ENCODE measurements at regions not wholly inside any gene's neighbourhood (a gene's known extent, or its start where the extent isn't known, plus 50 kb on each side); places are given as distances from the start of the nearest gene placed in this dataset.

DNA sequence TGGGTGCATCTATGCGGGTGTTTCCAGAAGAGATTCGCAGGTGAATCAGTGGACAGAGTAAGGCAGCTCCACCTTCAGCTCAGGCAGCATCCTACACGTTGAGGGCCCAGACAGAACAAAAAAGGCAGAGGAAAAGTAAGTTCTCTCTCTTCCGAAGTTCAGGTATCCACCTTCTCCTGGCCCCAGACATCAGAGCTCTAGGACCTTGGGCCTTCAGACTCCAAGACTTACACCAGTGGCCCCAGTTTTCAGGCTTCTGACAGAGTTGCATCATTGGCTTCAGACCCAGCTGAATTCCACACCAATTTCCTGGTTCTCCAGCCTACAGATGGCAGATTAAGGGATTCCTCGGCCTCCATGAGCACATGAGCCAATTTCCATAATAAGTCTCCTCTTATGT is 102.2 kb upstream of the GPR26 start:
- TF ChIP-seq POLR2AphosphoS5 (IDR thresholded peaks at IDR 0.05; ENCODE audit: insufficient read depth, low read depth, low read length) (no peak), MYC (IDR thresholded peaks at IDR 0.05; ENCODE audit: low read depth, low read length) (no peak), FOS (IDR thresholded peaks at IDR 0.05; ENCODE audit: borderline replicate concordance, insufficient read depth, low read length) (no peak)
- Histone ChIP-seq H3K4me2 (ENCODE audit: insufficient read depth, low read length) (no peak overlapping the region), H3K4me3 (replicated peaks in 1 of 3; ENCODE audit: insufficient read depth in 1 of 3, low read depth in 1 of 3, low read length in 3 of 3) (no peak overlapping the region), H3K27me3 (ENCODE audit: control insufficient read depth in 2 of 2, insufficient read depth in 2 of 2, low read length in 2 of 2) (no peaks in the 10 kb centered on the region), H3K79me2 (ENCODE audit: control insufficient read depth, insufficient read depth, low read length) (no peaks in the 10 kb centered on the region), H3K4me1 (ENCODE audit: control insufficient read depth, extremely low read depth, insufficient read depth, low read length) (no peaks in the 10 kb centered on the region), H4K20me1 (replicated peaks; ENCODE audit: control insufficient read depth, extremely low read depth, insufficient read depth, low read length) (no peaks in the 10 kb centered on the region), H3K9ac (replicated peaks; ENCODE audit: extremely low read depth, insufficient read depth, low read length) (no peak overlapping the region), H2AFZ (ENCODE audit: low read depth, low read length) (no peak overlapping the region), H3K9me3 (replicated peaks; ENCODE audit: control insufficient read depth, insufficient read depth, low read length) (no peaks in the 10 kb centered on the region), H3K36me3 (ENCODE audit: control insufficient read depth in 2 of 2, extremely low read depth in 1 of 2, insufficient read depth in 2 of 2, low read length in 2 of 2) (no peaks in the 10 kb centered on the region), H3K9me1 (replicated peaks; ENCODE audit: control insufficient read depth, extremely low read depth, insufficient read depth, low read length) (no peaks in the 10 kb centered on the region), H3K27ac (ENCODE audit: insufficient read depth, low read depth, low read length) (no peak overlapping the region)
- intact Hi-C loops (cut with micrococcal nuclease): no loop called here
- DNase-seq (ENCODE audit: low read depth, low spot score): no peak
- FAIRE-seq: no peak
- BruUV-seq (replicated peaks): no TSS peak
- POLR2A ChIA-PET: no interaction called here
- dilution Hi-C loops (cut with MboI; ENCODE audit: extremely low pct_ligation_motif_present, low sequenced_read_pairs): no loop called here
- CTCF ChIA-PET: interaction anchor here (1.4 kb wide), 1 partner anchor 9 kb away, joined by 4 read pairs; no protein-coding TSS in a partner anchor

- Histone ChIP-seq H3K9me1 (replicated peaks; ENCODE audit: control insufficient read depth, extremely low read depth, insufficient read depth, low read length) (no peaks in the 10 kb centered on the region), H3K27me3 (ENCODE audit: control insufficient read depth in 2 of 2, insufficient read depth in 2 of 2, low read length in 2 of 2) (no peaks in the 10 kb centered on the region), H4K20me1 (replicated peaks; ENCODE audit: control insufficient read depth, extremely low read depth, insufficient read depth, low read length) (no peaks in the 10 kb centered on the region), H3K9ac (replicated peaks; ENCODE audit: extremely low read depth, insufficient read depth, low read length) (no peak overlapping the region), H3K79me2 (ENCODE audit: control insufficient read depth, insufficient read depth, low read length) (no peaks in the 10 kb centered on the region), H3K4me2 (ENCODE audit: insufficient read depth, low read length) (no peak overlapping the region), H3K4me1 (ENCODE audit: control insufficient read depth, extremely low read depth, insufficient read depth, low read length) (no peaks in the 10 kb centered on the region), H3K9me3 (replicated peaks; ENCODE audit: control insufficient read depth, insufficient read depth, low read length) (no peaks in the 10 kb centered on the region), H3K27ac (ENCODE audit: insufficient read depth, low read depth, low read length) (no peak overlapping the region), H3K36me3 (ENCODE audit: control insufficient read depth in 2 of 2, extremely low read depth in 1 of 2, insufficient read depth in 2 of 2, low read length in 2 of 2) (no peaks in the 10 kb centered on the region), H3K4me3 (replicated peaks in 1 of 3; ENCODE audit: insufficient read depth in 1 of 3, low read depth in 1 of 3, low read length in 3 of 3) (no peak overlapping the region), H2AFZ (ENCODE audit: low read depth, low read length) (no peak overlapping the region)
- CTCF ChIA-PET: interaction anchor here (1.7 kb wide), 1 partner anchor 522 kb away, joined by 4 read pairs; no protein-coding TSS in a partner anchor
- TF ChIP-seq POLR2AphosphoS5 (IDR thresholded peaks at IDR 0.05; ENCODE audit: insufficient read depth, low read depth, low read length) (no peak), EZH2 (IDR thresholded peaks at IDR 0.05; ENCODE audit: borderline replicate concordance, low read depth, low read length, severe bottlenecking) (no peak), JUN (IDR thresholded peaks at IDR 0.05; ENCODE audit: borderline replicate concordance, insufficient read depth, insufficient read length, low read depth) (no peak), MYC (IDR thresholded peaks at IDR 0.05; ENCODE audit: low read depth, low read length) (no peak), MAX (IDR thresholded peaks at IDR 0.05; ENCODE audit: insufficient read depth, insufficient read length) (no peak), POLR2A (IDR thresholded peaks at IDR 0.05; ENCODE audit: low read depth, low read length) (no peak), FOS (IDR thresholded peaks at IDR 0.05; ENCODE audit: borderline replicate concordance, insufficient read depth, low read length) (no peak), GATA2 (IDR thresholded peaks at IDR 0.05; ENCODE audit: insufficient read depth, insufficient read length, low read depth, low read length) (no peak)
- TF ChIP-seq, protein P1, sequence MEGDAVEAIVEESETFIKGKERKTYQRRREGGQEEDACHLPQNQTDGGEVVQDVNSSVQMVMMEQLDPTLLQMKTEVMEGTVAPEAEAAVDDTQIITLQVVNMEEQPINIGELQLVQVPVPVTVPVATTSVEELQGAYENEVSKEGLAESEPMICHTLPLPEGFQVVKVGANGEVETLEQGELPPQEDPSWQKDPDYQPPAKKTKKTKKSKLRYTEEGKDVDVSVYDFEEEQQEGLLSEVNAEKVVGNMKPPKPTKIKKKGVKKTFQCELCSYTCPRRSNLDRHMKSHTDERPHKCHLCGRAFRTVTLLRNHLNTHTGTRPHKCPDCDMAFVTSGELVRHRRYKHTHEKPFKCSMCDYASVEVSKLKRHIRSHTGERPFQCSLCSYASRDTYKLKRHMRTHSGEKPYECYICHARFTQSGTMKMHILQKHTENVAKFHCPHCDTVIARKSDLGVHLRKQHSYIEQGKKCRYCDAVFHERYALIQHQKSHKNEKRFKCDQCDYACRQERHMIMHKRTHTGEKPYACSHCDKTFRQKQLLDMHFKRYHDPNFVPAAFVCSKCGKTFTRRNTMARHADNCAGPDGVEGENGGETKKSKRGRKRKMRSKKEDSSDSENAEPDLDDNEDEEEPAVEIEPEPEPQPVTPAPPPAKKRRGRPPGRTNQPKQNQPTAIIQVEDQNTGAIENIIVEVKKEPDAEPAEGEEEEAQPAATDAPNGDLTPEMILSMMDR (IDR thresholded peaks at IDR 0.05; ENCODE audit: extremely low read depth in 1 of 2, insufficient read depth in 1 of 2, low read depth in 1 of 2, low read length in 2 of 2): no peak
- POLR2A ChIA-PET: no interaction called here
- DNase-seq (ENCODE audit: low read depth, low spot score) (no peak), FAIRE-seq (no peak)
- BruUV-seq (replicated peaks): no TSS peak
- intact Hi-C loops (cut with micrococcal nuclease) (no loop called here), dilution Hi-C loops (cut with MboI; ENCODE audit: extremely low pct_ligation_motif_present, low sequenced_read_pairs) (no loop called here)
Observed at GRCh38 chr10:123564631-123565030, 101.5 kb upstream of the GPR26 start.
